ENCODE measurements at regions not wholly inside any gene's neighbourhood (a gene's known extent, or its start where the extent isn't known, plus 50 kb on each side); places are given as distances from the start of the nearest gene placed in this dataset.

DNA sequence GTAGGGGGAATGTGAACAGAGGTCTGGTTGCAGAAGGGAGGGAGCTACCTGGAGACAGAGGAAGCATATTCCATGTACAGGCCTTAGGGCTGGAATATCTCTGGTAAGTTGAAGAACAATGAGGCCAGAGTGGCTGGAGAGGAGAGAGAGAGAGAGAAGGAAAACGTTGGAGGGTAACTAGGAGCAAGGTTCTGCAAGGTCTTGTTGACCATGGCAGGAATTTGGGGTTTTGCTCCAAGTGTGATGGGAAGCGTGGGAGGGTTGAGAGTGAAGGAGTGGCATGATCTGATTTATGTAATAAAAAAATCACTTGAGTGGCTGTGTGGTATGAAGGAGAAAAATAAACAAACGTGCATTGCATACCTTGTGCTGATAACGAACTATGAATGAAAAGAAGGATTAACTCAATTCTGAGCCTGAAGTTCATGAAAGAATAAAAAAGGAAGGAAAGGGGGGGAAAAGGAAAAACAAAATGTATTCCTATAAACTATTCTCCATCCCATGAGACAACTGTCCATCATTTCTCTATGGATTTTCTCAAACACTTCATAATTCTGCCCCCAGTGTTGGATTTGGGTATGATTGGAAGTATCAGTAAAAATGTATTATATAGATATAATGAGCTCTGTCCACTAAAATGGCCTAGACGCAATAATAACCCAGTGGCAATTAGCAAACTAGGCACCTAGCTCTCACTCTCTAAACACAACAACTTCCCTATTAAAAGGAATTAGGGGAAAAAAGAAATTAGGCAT, 59.7 kb upstream of the PMAIP1 start:
- Histone ChIP-seq H3K4me1 (peaks cover 0 to 11% (median 0%) of the 10 kb centered on the region in 6 donors), H3K27ac (no peak overlapping the region), H3K4me3 (no peak overlapping the region), H3K36me3 (no peaks in the 10 kb centered on the region), H3K27me3 (replicated peaks in 1 of 7) (no peaks in the 10 kb centered on the region), H3K9me3 (no peaks in the 10 kb centered on the region)
- DNase-seq = no peak
- TF ChIP-seq, protein P1, sequence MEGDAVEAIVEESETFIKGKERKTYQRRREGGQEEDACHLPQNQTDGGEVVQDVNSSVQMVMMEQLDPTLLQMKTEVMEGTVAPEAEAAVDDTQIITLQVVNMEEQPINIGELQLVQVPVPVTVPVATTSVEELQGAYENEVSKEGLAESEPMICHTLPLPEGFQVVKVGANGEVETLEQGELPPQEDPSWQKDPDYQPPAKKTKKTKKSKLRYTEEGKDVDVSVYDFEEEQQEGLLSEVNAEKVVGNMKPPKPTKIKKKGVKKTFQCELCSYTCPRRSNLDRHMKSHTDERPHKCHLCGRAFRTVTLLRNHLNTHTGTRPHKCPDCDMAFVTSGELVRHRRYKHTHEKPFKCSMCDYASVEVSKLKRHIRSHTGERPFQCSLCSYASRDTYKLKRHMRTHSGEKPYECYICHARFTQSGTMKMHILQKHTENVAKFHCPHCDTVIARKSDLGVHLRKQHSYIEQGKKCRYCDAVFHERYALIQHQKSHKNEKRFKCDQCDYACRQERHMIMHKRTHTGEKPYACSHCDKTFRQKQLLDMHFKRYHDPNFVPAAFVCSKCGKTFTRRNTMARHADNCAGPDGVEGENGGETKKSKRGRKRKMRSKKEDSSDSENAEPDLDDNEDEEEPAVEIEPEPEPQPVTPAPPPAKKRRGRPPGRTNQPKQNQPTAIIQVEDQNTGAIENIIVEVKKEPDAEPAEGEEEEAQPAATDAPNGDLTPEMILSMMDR (IDR thresholded peaks at IDR 0.05 in 8 of 11, conservative IDR thresholded peaks at IDR 0.05 in 3 of 11) = no peak
- no peak for TF ChIP-seq POLR2A (IDR thresholded peaks at IDR 0.05)
- no peak for TF ChIP-seq POLR2AphosphoS5 (IDR thresholded peaks at IDR 0.05)
- 72 to 88% (median 78%) methylated on average over 5 of the region's 5 CpGs for WGBS, 5 donors
- intact Hi-C loops (cut with DNase I; ENCODE audit: low total_unique reads) = loop anchor here (10.0 kb wide), 1 partner anchor 705 kb away; no protein-coding TSS in a partner anchor

DNA sequence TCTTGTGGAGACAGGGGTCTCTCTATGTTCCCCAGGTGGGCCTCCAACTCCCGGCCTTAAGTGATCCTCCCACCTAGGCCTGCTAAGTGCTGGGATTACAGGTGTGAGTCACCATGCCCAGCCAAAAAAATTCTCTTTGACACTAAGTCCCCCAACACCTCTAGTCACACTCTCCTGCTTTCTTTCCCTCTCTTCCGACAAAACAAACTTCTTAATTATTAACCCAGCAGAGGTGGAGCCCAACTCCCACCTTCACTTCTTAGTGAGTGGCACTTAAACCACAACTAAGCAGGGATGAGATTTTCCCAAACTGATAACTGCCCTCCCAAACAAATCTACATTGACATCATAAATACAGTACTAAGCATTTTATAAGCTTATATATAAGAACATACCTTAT, 60.5 kb upstream of the PMAIP1 start:
- TF ChIP-seq POLR2A (IDR thresholded peaks at IDR 0.05) (no peak), POLR2AphosphoS5 (IDR thresholded peaks at IDR 0.05) (no peak)
- TF ChIP-seq, protein P1 (IDR thresholded peaks at IDR 0.05 in 8 of 11, conservative IDR thresholded peaks at IDR 0.05 in 3 of 11) = no peak
- H3K36me3 ChIP-seq = no peaks in the 10 kb centered on the region
- 89 to 97% (median 91%) methylated on average over 2 of the region's 2 CpGs for WGBS, 5 donors
- H3K27me3 ChIP-seq (replicated peaks in 1 of 7) = no peaks in the 10 kb centered on the region
- DNase-seq = no peak
- no peak overlapping the region for H3K4me3 ChIP-seq
- intact Hi-C loops (cut with DNase I; ENCODE audit: low total_unique reads) = loop anchor here (10.0 kb wide), 1 partner anchor 706 kb away; no protein-coding TSS in a partner anchor
- no peak overlapping the region for H3K27ac ChIP-seq
- peaks cover 0 to 9% (median 0%) of the 10 kb centered on the region in 6 donors for H3K4me1 ChIP-seq
- no peaks in the 10 kb centered on the region for H3K9me3 ChIP-seq

DNA sequence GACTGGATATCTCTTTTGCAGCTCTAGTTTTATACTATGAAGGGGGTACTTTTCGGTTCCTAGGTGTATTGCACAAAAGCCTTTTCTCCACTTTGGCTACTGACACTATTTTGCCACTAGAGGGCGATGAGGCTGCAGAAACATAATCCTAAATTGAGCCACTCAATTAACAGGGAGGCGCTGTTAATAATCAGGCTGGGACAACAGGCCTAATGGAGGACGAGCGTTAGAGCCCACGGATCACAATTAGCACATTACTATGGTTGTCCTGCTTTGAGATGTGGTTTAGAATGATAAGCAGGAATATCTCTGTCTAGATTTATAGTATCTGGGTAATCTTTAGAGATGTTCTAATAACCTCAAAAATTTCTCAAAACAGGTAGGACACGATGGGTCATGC, 62.2 kb upstream of the PMAIP1 start:
- Histone ChIP-seq H3K4me3 (no peak overlapping the region), H3K27me3 (replicated peaks in 1 of 7) (no peaks in the 10 kb centered on the region), H3K4me1 (peaks cover 0 to 5% (median 0%) of the 10 kb centered on the region in 6 donors), H3K27ac (no peak overlapping the region), H3K36me3 (no peaks in the 10 kb centered on the region), H3K9me3 (no peaks in the 10 kb centered on the region)
- no peak for TF ChIP-seq POLR2AphosphoS5 (IDR thresholded peaks at IDR 0.05)
- no peak for TF ChIP-seq POLR2A (IDR thresholded peaks at IDR 0.05)
- TF ChIP-seq, protein P1 (IDR thresholded peaks at IDR 0.05 in 8 of 11, conservative IDR thresholded peaks at IDR 0.05 in 3 of 11) = peak; percentile 50 to 86 (median 80)
- intact Hi-C loops (cut with DNase I; ENCODE audit: low total_unique reads) = loop anchor here (10.0 kb wide), 1 partner anchor 707 kb away; no protein-coding TSS in a partner anchor
- no peak for DNase-seq
- 16 to 20% (median 18%) methylated on average over 7 of the region's 7 CpGs for WGBS, 5 donors

DNA sequence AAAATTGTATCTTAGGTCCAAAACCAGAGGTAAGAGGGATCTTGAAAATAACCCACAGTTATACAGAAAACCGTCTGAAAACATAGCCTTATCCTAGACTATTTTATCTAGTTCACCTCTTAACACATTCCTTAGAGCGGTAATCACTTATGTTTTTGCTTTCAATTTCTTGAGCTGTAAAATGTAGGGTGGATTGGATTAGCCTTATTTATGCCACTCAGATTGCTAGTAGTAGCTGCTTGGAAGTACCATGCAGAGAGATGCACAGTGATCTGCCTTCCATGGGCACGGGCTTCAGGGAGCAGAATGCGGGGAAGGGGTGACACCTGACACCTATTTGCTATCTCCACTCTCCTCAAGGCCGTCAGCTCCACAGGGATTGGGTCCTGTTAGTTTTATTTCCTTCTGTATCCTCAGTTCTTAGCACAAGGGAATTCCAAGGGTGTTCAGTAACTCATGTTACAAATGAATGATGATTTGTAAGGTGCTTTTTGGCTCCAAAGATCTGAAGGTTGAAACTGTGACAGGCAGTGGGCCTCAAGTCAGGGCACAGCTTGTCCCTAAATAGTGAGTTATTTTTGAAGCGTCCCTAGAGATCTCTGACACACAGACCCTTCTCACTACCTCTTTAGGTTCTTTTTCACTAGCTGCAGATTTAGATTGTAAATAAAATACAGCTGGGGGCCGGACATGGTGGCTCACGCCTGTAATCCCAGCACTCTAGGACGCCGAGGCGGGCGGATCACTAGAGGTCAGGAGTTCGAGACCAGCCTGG, 64.0 kb upstream of the PMAIP1 start:
- no peak for DNase-seq
- intact Hi-C loops (cut with DNase I; ENCODE audit: low total_unique reads) = loop anchor here (10.0 kb wide), 1 partner anchor 709 kb away; no protein-coding TSS in a partner anchor
- Histone ChIP-seq H3K27ac (no peak overlapping the region), H3K4me1 (peaks cover 0 to 5% (median 0%) of the 10 kb centered on the region in 6 donors), H3K9me3 (no peaks in the 10 kb centered on the region), H3K27me3 (replicated peaks in 1 of 7) (no peaks in the 10 kb centered on the region), H3K4me3 (no peak overlapping the region), H3K36me3 (no peaks in the 10 kb centered on the region)
- WGBS, 5 donors = 70 to 82% (median 80%) methylated on average over 13 of the region's 13 CpGs
- no peak for TF ChIP-seq POLR2AphosphoS5 (IDR thresholded peaks at IDR 0.05)
- TF ChIP-seq, protein P1 (IDR thresholded peaks at IDR 0.05 in 8 of 11, conservative IDR thresholded peaks at IDR 0.05 in 3 of 11) = no peak
- no peak for TF ChIP-seq POLR2A (IDR thresholded peaks at IDR 0.05)

Measured in spleen (tissue), 11 donors.